HCT116 (cell line): ENCODE measurements at regions not wholly inside any gene's neighbourhood (a gene's known extent, or its start where the extent isn't known, plus 50 kb on each side); places are given as distances from the start of the nearest gene placed in this dataset.

Experiments used
- ATAC-seq: fragments of 200-7000 bp; cut with Tn5 transposase; 2 replicates; pipeline ENCODE4 v1.9.1; 2020; ENCODE audit warnings: mild to moderate bottlenecking, moderate library complexity
- BruUV-seq: library from RNA; stranded (reverse); fragments of 400-500 nt; replicated peaks from 2 replicates; lab custom pipeline; 2021; lab: Mats Ljungman, UMichigan
- CTCF ChIA-PET: fragments of 300-600 bp; sonication (Branson Sonifier 250); formaldehyde crosslinking; loops from one replicate; lab custom pipeline; 2021; ENCODE audit warnings: antibody characterized with exemption; lab: Charles Lee
- POLR2A ChIA-PET: fragments of 300-600, 350-600 bp; sonication (Branson Sonifier 250); formaldehyde crosslinking; loops from one replicate; lab custom pipeline; 2021; ENCODE audit warnings: antibody characterized with exemption; lab: Charles Lee
- RAD21 ChIA-PET, 2 experiments: fragments of 300-600 bp; sonication (Branson Sonifier 250); formaldehyde crosslinking; loops; one replicate each; lab custom pipeline; 2023; ENCODE audit warnings: low total read pairs in 2 of 2; ENCODE audit not compliant: uncharacterized antibody in 2 of 2, unreplicated experiment in 2 of 2, low non-redundant PET in 1 of 2; lab: Charles Lee
- DNase-seq: peaks from one replicate; pipeline ENCODE4 v3.0.0-alpha.2; 2010; ENCODE audit warnings: low read depth, low spot score
- H2AFZ ChIP-seq: fragments of 200-600 bp; shearing (Covaris generic), sonication (generic); 2 replicates; pipeline ENCODE4 v1.6.1; 2017; ENCODE audit warnings: low read depth, mixed run types, mixed read lengths, antibody characterized with exemption, low read length; ENCODE audit not compliant: poor library complexity, severe bottlenecking
- H3K27ac ChIP-seq: 2 replicates; pipeline ENCODE4 v1.5.1; 2012; ENCODE audit warnings: low read depth, low read length
- H3K27me3 ChIP-seq: fragments of 200-600 bp; sonication (generic); 2 replicates; pipeline ENCODE4 v1.6.1; 2016; ENCODE audit warnings: mixed run types, low read length, mixed read lengths; ENCODE audit not compliant: insufficient read depth
- H3K36me3 ChIP-seq, 2 experiments: fragments of 200-500 bp in 1 of 2; fragments of 200-600 bp in 1 of 2; sonication (Bioruptor generic) in 1 of 2; sonication (generic) in 1 of 2; 2 replicates each; pipeline versions ENCODE4 v1.5.1 to v1.6.1; 2014 to 2016; ENCODE audit warnings: low read length in 2 of 2, inconsistent platforms in 1 of 2, mixed read lengths in 1 of 2, mixed run types in 1 of 2; ENCODE audit not compliant: insufficient read depth in 2 of 2, control insufficient read depth in 1 of 2
- H3K4me1 ChIP-seq, 2 experiments: fragments of 200-600 bp in 1 of 2; sonication (generic) in 1 of 2; 2 replicates each; pipeline versions ENCODE4 v1.5.1 to v1.6.1; 2012 to 2017; ENCODE audit warnings: low read length in 2 of 2, inconsistent platforms in 1 of 2, mild to moderate bottlenecking in 1 of 2, mixed read lengths in 1 of 2, mixed run types in 1 of 2, moderate library complexity in 1 of 2; ENCODE audit not compliant: insufficient read depth in 2 of 2, control insufficient read depth in 1 of 2
- H3K4me2 ChIP-seq: fragments of 200-600 bp; sonication (generic); 2 replicates; pipeline ENCODE4 v1.6.1; 2017; ENCODE audit warnings: mixed run types, low read length, mixed read lengths
- H3K4me3 ChIP-seq, 2 experiments: fragments of 200-600 bp in 1 of 2; sonication (generic) in 1 of 2; replicated peaks in 1 of 2; 2 replicates each; pipeline ENCODE4 v1.5.1; 2011 to 2016; ENCODE audit warnings: low read length in 2 of 2, control low read depth in 1 of 2, low read depth in 1 of 2, mild to moderate bottlenecking in 1 of 2, mixed read lengths in 1 of 2, mixed run types in 1 of 2
- H3K79me2 ChIP-seq: fragments of 200-600 bp; sonication (generic); 2 replicates; pipeline ENCODE4 v1.6.1; 2017; ENCODE audit warnings: mild to moderate bottlenecking, mixed run types, low read length, moderate library complexity, mixed read lengths; ENCODE audit not compliant: insufficient read depth
- H3K9ac ChIP-seq: fragments of 200-600 bp; sonication (generic); 2 replicates; pipeline ENCODE4 v1.6.1; 2016; ENCODE audit warnings: low read length, mixed read lengths
- H3K9me2 ChIP-seq: fragments of 200-600 bp; sonication (generic), shearing (Covaris generic); 2 replicates; pipeline ENCODE4 v1.6.1; 2017; ENCODE audit warnings: mixed run types, mild to moderate bottlenecking, moderate library complexity; ENCODE audit not compliant: insufficient read depth
- H3K9me3 ChIP-seq, 2 experiments: fragments of 200-500 bp in 1 of 2; fragments of 200-600 bp in 1 of 2; sonication (Bioruptor generic) in 1 of 2; sonication (generic) in 1 of 2; 2 replicates each; pipeline ENCODE4 v1.6.1; 2014 to 2017; ENCODE audit warnings: low read length in 2 of 2, mixed read lengths in 2 of 2, inconsistent platforms in 1 of 2, low read depth in 1 of 2, mild to moderate bottlenecking in 1 of 2, mixed run types in 1 of 2, moderate library complexity in 1 of 2; ENCODE audit not compliant: control insufficient read depth in 1 of 2, insufficient read depth in 1 of 2
- H4K20me1 ChIP-seq: fragments of 200-600 bp; sonication (generic), shearing (Covaris generic); 2 replicates; pipeline ENCODE4 v1.6.1; 2017; ENCODE audit warnings: mixed run types, mild to moderate bottlenecking, moderate library complexity; ENCODE audit not compliant: insufficient read depth
- ATF3 ChIP-seq: IDR thresholded peaks from 2 replicates; pipeline ENCODE4 v1.6.1; 2012
- CEBPB ChIP-seq: IDR thresholded peaks from 2 replicates; pipeline ENCODE4 v1.6.1; 2012; ENCODE audit warnings: low read depth
- CTCF ChIP-seq, 3 experiments: fragments of 200-600 bp in 1 of 3; sonication (generic) in 1 of 3; IDR thresholded peaks in 2 of 3; conservative IDR thresholded peaks in 1 of 3; 2 replicates each; pipeline ENCODE4 v1.5.1; 2012 to 2017; ENCODE audit warnings: low read depth in 2 of 3, low read length in 2 of 3, antibody characterized with exemption in 1 of 3, borderline replicate concordance in 1 of 3, control low read depth in 1 of 3, mild to moderate bottlenecking in 1 of 3, mixed read lengths in 1 of 3, mixed run types in 1 of 3, moderate library complexity in 1 of 3; ENCODE audit not compliant: insufficient read depth in 1 of 3
- EGR1 ChIP-seq: IDR thresholded peaks from 2 replicates; pipeline ENCODE4 v1.6.1; 2012; ENCODE audit warnings: low read depth
- EZH2 ChIP-seq: fragments of 200-600 bp; sonication (generic); IDR thresholded peaks from 2 replicates; pipeline ENCODE4 v1.6.1; 2017; ENCODE audit warnings: antibody characterized with exemption, mixed run types
- EZH2phosphoT487 ChIP-seq: fragments of 200-600 bp; IDR thresholded peaks from 2 replicates; pipeline ENCODE4 v1.6.1; 2018; ENCODE audit warnings: antibody characterized with exemption, borderline replicate concordance
- FOSL1 ChIP-seq: IDR thresholded peaks from 2 replicates; pipeline ENCODE4 v1.6.1; 2012; ENCODE audit warnings: low read depth
- POLR2AphosphoS5 ChIP-seq: IDR thresholded peaks from 2 replicates; pipeline ENCODE4 v1.6.1; 2011; ENCODE audit warnings: mild to moderate bottlenecking, low read depth, low read length, moderate library complexity
- RAD21 ChIP-seq: IDR thresholded peaks from 2 replicates; pipeline ENCODE4 v1.6.1; 2012; ENCODE audit warnings: low read depth, mild to moderate bottlenecking
- SIN3A ChIP-seq: IDR thresholded peaks from 2 replicates; pipeline ENCODE4 v1.6.1; 2012; ENCODE audit warnings: low read depth
- SRF ChIP-seq: IDR thresholded peaks from 2 replicates; pipeline ENCODE4 v1.6.1; 2012; ENCODE audit warnings: low read depth
- TCF7L2 ChIP-seq: IDR thresholded peaks from 2 replicates; pipeline ENCODE4 v1.7.0; 2011; ENCODE audit warnings: borderline replicate concordance, inconsistent platforms; ENCODE audit not compliant: insufficient read depth, insufficient read length; ENCODE audit errors: extremely low read depth
- ZFX ChIP-seq: fragments of 450-650 bp; IDR thresholded peaks from 2 replicates; pipeline ENCODE4 v1.6.1; 2017
- ZNF274 ChIP-seq: fragments of 200-500 bp; sonication (Bioruptor generic); IDR thresholded peaks from 2 replicates; pipeline ENCODE4 v1.6.1; 2014; ENCODE audit warnings: mild to moderate bottlenecking, low read depth, low read length, inconsistent platforms
- intact Hi-C: fragments of 100-400 bp; cut with micrococcal nuclease; formaldehyde crosslinking; loops from 2 replicates; pipeline ENCODE4 v1.10.0; 2022
- TF ChIP-seq, protein P1 (sequence below): IDR thresholded peaks from 2 replicates; pipeline ENCODE4 v1.6.1; 2012
- TF ChIP-seq, protein P2 (sequence below): IDR thresholded peaks from 2 replicates; pipeline ENCODE4 v1.6.1; 2011; ENCODE audit warnings: mild to moderate bottlenecking, low read length, moderate library complexity; ENCODE audit not compliant: insufficient replicate concordance; ENCODE audit errors: extremely low read depth

DNA sequence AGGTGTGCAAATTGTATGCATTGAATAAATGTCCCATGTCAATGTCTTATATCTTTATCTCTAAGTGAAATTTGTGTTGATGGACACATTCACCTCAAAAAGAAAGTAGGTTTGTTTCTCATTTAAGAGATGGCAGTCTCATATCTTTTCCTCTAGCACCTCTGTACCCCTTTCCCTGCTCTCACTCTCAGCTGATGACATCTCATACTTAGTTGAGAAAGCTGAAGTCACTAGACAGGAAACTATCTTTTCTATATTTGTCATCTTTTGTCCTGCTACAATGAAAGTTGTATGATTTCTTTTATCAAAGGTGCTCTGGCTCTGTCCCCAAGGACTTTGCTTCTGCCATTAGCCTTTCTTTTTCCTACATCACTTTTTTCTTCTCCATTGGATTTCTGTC, 84.0 kb upstream of the GRPR start (continued):
- TF ChIP-seq ATF3 (no peak), EGR1 (no peak), POLR2AphosphoS5 (no peak), EZH2phosphoT487 (no peak), SIN3A (no peak)

DNA sequence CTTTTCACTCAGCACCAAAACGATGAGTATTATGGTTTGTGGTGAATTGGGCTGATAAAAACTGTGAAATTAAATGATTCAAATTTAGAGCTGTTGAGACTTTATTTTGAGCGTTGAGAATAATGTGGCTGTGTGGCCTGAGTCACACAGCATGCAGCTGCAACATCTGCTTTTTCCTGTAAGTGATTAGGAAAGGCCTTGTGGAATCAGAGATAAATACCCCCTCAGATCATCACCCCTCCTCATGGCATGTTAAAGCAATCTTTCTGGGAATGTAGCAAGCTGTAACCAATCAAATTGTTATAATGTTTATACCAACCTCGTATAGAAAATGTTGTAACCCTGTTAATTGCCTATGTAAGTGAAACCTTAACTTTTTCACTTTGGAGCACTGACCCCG, 90.0 kb upstream of the GRPR start:
- ChIA-PET POLR2A (no interaction called here), CTCF (interaction anchor here (1.1 kb wide), 1 partner anchor 89 kb away, joined by 3 read pairs; no protein-coding TSS in a partner anchor)
- intact Hi-C loops, result no loop called here

More for the DNA sequence above, 90.0 kb upstream of the GRPR start:
- ATAC-seq, result no peak
- TF ChIP-seq, protein P1, sequence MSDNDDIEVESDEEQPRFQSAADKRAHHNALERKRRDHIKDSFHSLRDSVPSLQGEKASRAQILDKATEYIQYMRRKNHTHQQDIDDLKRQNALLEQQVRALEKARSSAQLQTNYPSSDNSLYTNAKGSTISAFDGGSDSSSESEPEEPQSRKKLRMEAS, result no peak
- no peak for TF ChIP-seq CTCF (IDR thresholded peaks at IDR 0.05 in 2 of 3, conservative IDR thresholded peaks at IDR 0.05 in 1 of 3; ENCODE audit: borderline replicate concordance in 1 of 3, insufficient read depth in 1 of 3, low read depth in 2 of 3, low read length in 2 of 3)
- no peak for TF ChIP-seq POLR2AphosphoS5
- no peak for TF ChIP-seq EZH2phosphoT487
- TF ChIP-seq ZFX, result no peak
- TF ChIP-seq CEBPB, result no peak
- TF ChIP-seq, protein P2, sequence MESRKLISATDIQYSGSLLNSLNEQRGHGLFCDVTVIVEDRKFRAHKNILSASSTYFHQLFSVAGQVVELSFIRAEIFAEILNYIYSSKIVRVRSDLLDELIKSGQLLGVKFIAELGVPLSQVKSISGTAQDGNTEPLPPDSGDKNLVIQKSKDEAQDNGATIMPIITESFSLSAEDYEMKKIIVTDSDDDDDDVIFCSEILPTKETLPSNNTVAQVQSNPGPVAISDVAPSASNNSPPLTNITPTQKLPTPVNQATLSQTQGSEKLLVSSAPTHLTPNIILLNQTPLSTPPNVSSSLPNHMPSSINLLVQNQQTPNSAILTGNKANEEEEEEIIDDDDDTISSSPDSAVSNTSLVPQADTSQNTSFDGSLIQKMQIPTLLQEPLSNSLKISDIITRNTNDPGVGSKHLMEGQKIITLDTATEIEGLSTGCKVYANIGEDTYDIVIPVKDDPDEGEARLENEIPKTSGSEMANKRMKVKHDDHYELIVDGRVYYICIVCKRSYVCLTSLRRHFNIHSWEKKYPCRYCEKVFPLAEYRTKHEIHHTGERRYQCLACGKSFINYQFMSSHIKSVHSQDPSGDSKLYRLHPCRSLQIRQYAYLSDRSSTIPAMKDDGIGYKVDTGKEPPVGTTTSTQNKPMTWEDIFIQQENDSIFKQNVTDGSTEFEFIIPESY, result no peak
- no peak for TF ChIP-seq SIN3A
- no peak for TF ChIP-seq TCF7L2
- TF ChIP-seq RAD21, result no peak
- no peak for TF ChIP-seq FOSL1
- no peak for TF ChIP-seq EGR1
- no peak for TF ChIP-seq EZH2
- no peak for TF ChIP-seq SRF
- TF ChIP-seq ZNF274, result no peak
- Histone ChIP-seq H3K9me3 (no peaks in the 10 kb centered on the region), H3K9ac (no peak overlapping the region), H3K27me3 (no peaks in the 10 kb centered on the region), H2AFZ (no peak overlapping the region), H3K79me2 (no peaks in the 10 kb centered on the region), H3K36me3 (no peaks in the 10 kb centered on the region), H3K4me3 (no peak overlapping the region), H3K4me2 (no peak overlapping the region), H3K4me1 (no peaks in the 10 kb centered on the region), H3K27ac (no peak overlapping the region), H4K20me1 (no peaks in the 10 kb centered on the region), H3K9me2 (no peaks in the 10 kb centered on the region)
- RAD21 ChIA-PET, result no interaction called here
- DNase-seq, result no peak
- no TSS peak for BruUV-seq
